ENCODE measurements at regions not wholly inside any gene's neighbourhood (a gene's known extent, or its start where the extent isn't known, plus 50 kb on each side); places are given as distances from the start of the nearest gene placed in this dataset.

- TF ChIP-seq CTCF (conservative IDR thresholded peaks at IDR 0.05; ENCODE audit: control insufficient read depth, insufficient read depth, low read depth, low read length), result no peak
- no peak for DNase-seq (ENCODE audit: low read depth)
- H3K4me3 ChIP-seq (ENCODE audit: control insufficient read depth, low read depth, low read length), result no peak overlapping the region
These were observed 115.7 kb upstream of the LINGO1 start for GRCh38 chr15:77748078-77749064.

DNA sequence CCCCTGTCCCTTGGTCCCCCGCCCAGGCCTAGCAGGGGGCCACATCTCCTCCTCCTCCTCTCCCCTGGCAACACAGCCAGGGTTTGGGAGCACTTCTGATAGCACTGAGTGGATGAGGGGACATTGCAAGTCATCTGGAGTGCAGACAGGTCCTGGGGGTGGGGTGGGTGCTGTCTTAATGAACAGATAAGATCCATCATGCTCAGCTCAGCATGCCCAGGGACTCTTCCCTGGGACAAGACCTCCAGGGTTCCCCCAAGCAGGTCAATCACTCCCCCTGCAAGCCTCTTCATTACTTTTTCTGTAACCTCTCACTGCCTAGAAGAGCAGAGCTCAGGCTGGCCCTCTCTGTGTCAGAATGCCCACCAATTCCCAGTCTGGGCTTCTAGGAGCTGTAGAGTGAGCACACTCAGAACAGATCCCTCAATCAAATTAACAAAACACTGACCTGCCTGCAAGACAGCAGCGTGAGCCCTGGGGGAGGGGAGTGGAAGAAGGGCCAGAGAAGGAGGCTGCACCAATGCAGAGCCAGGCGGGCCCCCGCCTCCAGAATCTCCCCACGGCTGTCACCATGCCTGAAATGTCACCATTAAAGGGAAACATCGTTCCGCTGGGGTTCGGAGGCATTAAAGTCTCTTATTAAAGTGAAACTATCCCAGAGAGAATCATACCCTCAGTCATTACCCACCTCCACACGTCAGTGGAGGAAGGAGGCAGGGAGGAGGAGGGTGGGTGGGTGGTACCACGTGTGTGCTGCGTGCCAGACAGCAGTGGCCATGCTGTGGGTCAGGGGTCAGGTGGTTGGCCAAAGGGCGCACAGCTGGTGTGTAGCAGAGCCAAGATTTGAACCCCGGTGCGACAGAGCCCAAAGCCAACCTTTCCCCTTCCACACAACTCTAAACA lies 114.7 kb upstream of the LINGO1 start:
- no peak overlapping the region for H3K4me3 ChIP-seq (ENCODE audit: control insufficient read depth, low read depth, low read length)
- TF ChIP-seq CTCF (conservative IDR thresholded peaks at IDR 0.05; ENCODE audit: control insufficient read depth, insufficient read depth, low read depth, low read length), result no peak
- no peak for DNase-seq (ENCODE audit: low read depth)

DNA sequence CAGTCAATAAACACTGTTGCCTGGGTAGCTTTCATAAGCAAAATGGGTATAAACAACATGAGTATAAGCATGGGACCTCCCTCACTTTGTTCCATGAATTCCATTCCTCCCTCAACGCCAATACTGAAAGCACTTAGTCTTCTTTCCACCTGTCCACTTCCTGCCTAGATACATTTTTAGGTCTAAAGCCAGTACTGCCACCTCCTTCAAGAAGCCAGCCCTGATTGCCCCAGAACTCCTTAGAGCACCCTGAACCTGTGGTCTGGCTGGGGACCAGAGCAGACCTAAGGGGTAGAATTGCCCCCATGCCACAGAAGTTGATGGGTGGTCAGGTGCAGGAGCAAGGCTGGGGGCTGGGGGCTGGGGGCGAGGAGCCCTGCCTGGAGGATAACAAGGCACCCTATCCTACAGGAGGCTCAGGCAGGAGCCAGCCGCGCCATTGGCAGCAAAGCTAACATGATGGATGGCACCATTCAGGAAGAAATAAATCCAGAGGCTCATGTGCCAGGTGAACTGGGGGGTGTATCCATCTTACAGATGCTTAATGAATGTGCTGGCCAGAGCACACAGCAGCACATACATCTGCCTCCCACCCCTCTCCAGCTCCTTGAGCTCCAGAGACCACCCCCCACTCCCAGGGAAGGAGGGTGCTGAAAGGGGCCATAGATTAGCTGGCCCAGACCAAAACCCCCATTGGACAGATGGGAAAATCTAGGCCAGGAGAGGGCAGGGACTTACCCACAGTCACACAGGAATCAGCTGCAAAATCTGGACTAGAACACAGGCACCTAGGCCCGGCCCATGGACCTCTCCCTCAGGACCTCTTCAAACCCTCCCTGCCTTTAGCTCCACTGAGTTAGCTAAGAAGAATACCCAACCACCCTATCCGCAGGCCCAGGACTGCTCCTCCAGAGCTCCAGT lies 113.8 kb upstream of the LINGO1 start:
- no peak for DNase-seq (ENCODE audit: low read depth)
- TF ChIP-seq CTCF (conservative IDR thresholded peaks at IDR 0.05; ENCODE audit: control insufficient read depth, insufficient read depth, low read depth, low read length), result no peak
- no peak overlapping the region for H3K4me3 ChIP-seq (ENCODE audit: control insufficient read depth, low read depth, low read length)

- TF ChIP-seq CTCF (conservative IDR thresholded peaks at IDR 0.05; ENCODE audit: control insufficient read depth, insufficient read depth, low read depth, low read length), result no peak
- no peak for DNase-seq (ENCODE audit: low read depth)
- no peak overlapping the region for H3K4me3 ChIP-seq (ENCODE audit: control insufficient read depth, low read depth, low read length)
These were observed 111.7 kb upstream of the LINGO1 start for GRCh38 chr15:77744398-77744797.

DNA sequence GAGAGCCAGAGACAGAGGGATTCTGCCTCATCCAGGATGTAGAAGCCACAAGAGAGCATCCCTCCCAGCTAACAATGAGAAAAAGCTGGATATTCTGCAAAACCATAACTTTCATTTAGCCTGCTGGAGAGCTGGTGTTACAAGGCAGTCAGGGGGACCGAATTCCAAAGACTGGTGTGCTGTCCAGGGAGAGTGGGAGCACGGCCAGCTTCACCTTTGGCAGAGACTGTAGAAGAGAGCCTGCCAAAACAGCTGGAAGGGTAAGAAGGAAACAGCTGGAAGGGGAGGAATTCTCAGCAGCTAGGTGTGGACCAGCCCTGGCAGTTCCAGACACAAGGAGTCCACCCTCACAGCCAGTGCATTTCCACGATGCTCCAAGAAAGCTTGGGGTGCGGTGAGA lies 109.9 kb upstream of the LINGO1 start:
- DNase-seq (ENCODE audit: low read depth), result no peak
- no peak overlapping the region for H3K4me3 ChIP-seq (ENCODE audit: control insufficient read depth, low read depth, low read length)
- no peak for TF ChIP-seq CTCF (conservative IDR thresholded peaks at IDR 0.05; ENCODE audit: control insufficient read depth, insufficient read depth, low read depth, low read length)

DNA sequence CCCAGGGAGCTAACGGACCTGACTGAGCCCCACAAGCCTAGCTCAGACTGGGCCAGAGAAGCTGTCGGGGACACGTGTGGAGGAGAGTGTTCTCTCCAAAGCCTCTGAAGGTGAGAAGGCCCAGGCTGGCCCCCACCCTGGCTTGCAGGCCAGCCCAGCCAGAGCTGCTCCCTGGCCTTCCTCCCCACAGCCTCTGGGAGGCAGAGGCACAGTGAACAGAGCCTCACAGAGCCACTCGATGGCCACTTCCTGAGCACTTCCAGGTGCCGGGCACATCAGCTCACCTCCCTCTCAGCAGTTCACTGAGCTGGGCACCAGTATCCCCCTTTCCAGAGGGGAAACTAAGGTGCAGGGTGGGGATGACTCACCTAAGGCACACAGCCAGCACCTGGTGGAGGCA lies 109.4 kb upstream of the LINGO1 start:
- no peak for TF ChIP-seq CTCF (conservative IDR thresholded peaks at IDR 0.05; ENCODE audit: control insufficient read depth, insufficient read depth, low read depth, low read length)
- no peak for DNase-seq (ENCODE audit: low read depth)
- no peak overlapping the region for H3K4me3 ChIP-seq (ENCODE audit: control insufficient read depth, low read depth, low read length)

All from fibroblast of mammary gland (primary cell).